ENCODE measurements at regions not wholly inside any gene's neighbourhood (a gene's known extent, or its start where the extent isn't known, plus 50 kb on each side); places are given as distances from the start of the nearest gene placed in this dataset.

- Histone ChIP-seq H3K23ac (ENCODE audit: insufficient read length, low read depth, low read length) (no peak overlapping the region), H3K4me1 (ENCODE audit: insufficient read depth, low read length) (no peaks in the 10 kb centered on the region), H3K9ac (ENCODE audit: extremely low read depth, insufficient read length, low read length) (no peak overlapping the region), H3K79me2 (ENCODE audit: insufficient read depth, low read length) (no peaks in the 10 kb centered on the region), H3K9me3 (ENCODE audit: control insufficient read depth, low read depth, low read length) (no peaks in the 10 kb centered on the region), H3K4me2 (ENCODE audit: insufficient read depth, insufficient read length, low read length) (no peak overlapping the region), H3K27ac (ENCODE audit: insufficient read length, low read depth, low read length) (no peak overlapping the region), H4K8ac (replicated peaks; ENCODE audit: insufficient read length, low read depth, low read length) (no peak overlapping the region), H4K5ac (ENCODE audit: insufficient read length, low read depth, low read length) (no peak overlapping the region), H3K56ac (ENCODE audit: insufficient read length, low read depth, low read length) (no peak overlapping the region), H2BK12ac (ENCODE audit: insufficient read length, low read depth, low read length) (no peak overlapping the region), H3K4ac (ENCODE audit: low read depth, low read length) (no peak overlapping the region), H2AK5ac (ENCODE audit: insufficient read length, low read length) (no peak overlapping the region), H3K79me1 (ENCODE audit: insufficient read depth, low read depth, low read length, poor library complexity, severe bottlenecking) (no peaks in the 10 kb centered on the region), H4K20me1 (ENCODE audit: control insufficient read depth, insufficient read depth, insufficient read length) (no peaks in the 10 kb centered on the region), H3K23me2 (ENCODE audit: insufficient read length, low read depth, low read length, poor library complexity, severe bottlenecking) (no peaks in the 10 kb centered on the region), H2BK120ac (ENCODE audit: low read depth, low read length, poor library complexity, severe bottlenecking) (no peak overlapping the region), H3K14ac (ENCODE audit: insufficient read depth, low read length) (no peak overlapping the region), H2AFZ (ENCODE audit: low read length) (no peak overlapping the region), H2BK20ac (ENCODE audit: low read depth, low read length, poor library complexity, severe bottlenecking) (no peak overlapping the region), H3K18ac (ENCODE audit: insufficient read length, low read depth, low read length) (no peak overlapping the region), H3T11ph (ENCODE audit: low read length) (no peak overlapping the region), H4K91ac (ENCODE audit: insufficient read length, low read depth, low read length) (no peak overlapping the region), H3K27me3 (ENCODE audit: insufficient read depth, low read length) (no peaks in the 10 kb centered on the region), H2BK15ac (ENCODE audit: low read depth, low read length) (no peak overlapping the region), H2BK5ac (ENCODE audit: insufficient read length, low read length) (no peak overlapping the region)
- Mint-ChIP-seq H3K27ac (no peak overlapping the region), H3K27me3 (ENCODE audit: low read depth) (no peaks in the 10 kb centered on the region), H3K4me3 (no peak overlapping the region), H3K4me1 (no peaks in the 10 kb centered on the region), H3K36me3 (ENCODE audit: insufficient read depth in 1 of 3, low read depth in 3 of 3) (peaks cover 0 to 1% (median 0%) of the 10 kb centered on the region in 3 experiments; a peak in 1 of 7 replicates), H3K9me3 (peaks cover 18 to 26% of the 10 kb centered on the region in 2 experiments)
- DNase-seq: no peak
- TF ChIP-seq CTCF (conservative IDR thresholded peaks at IDR 0.05): no peak
- WGBS (ENCODE audit: extremely low coverage, insufficient read length, low lambda C conversion rate): no CpG with 5 or more reads among the region's 2 CpGs
These were observed 57.5 kb upstream of the EGFL6 start for GRCh38 chrX:13511944-13512330.

Measured in H9 (cell line).